ENCODE measurements at regions not wholly inside any gene's neighbourhood (a gene's known extent, or its start where the extent isn't known, plus 50 kb on each side); places are given as distances from the start of the nearest gene placed in this dataset.

DNA sequence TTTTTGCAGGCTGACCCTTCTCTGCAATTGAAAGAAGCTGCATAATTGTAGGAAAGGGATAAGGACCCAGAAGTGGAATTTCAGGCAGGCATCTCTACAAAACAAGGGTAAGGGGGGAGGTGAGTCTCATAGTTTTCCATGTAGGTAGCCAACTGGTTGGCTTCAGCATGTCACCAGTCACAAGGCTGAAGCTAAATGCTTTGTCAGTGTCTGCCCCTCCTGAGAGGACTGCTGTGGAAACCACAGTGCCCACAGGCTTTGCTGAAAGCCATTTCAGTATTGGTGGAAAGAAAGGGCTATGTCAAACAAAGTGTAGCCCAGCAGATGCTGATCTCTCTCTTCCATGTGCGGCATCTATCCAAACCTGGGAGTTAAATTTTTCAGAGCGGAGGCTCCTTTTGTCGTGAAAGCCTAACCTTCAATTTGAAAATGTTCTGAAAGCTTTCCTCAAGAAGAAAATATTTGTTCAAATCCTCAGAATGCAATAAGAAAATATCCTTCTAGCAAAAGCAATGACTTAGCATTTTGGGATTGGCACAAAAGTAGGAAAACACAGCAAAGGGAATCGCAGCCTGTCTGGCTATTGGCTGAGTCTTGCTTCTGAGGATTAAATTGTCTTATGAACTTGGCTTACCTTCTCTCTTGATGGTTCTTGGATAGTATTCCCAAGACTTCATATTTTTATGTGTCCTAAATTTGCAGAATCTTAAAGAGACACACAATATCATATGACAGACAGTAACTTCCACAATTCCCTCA lies 591.7 kb downstream of the PLPP3 start:
- H3K9me3 ChIP-seq (ENCODE audit: insufficient read depth in 2 of 2, low read depth in 1 of 2, low read length in 1 of 2) = no peaks in the 10 kb centered on the region
- no peaks in the 10 kb centered on the region for H3K36me3 ChIP-seq (ENCODE audit: control insufficient read depth in 2 of 4, insufficient read depth in 4 of 4, low read length in 3 of 4)
- H2AK5ac ChIP-seq (ENCODE audit: low read depth, low read length) = no peak overlapping the region
- ChIA-PET POLR2A (ENCODE audit: partially characterized antibody) (no interaction called here), CTCF (ENCODE audit: partially characterized antibody) (interaction anchor here (0.6 kb wide), 1 partner anchor 504 kb away, joined by 3 read pairs; no protein-coding TSS in a partner anchor)
- H3K27me3 ChIP-seq (replicated peaks in 1 of 4; ENCODE audit: control insufficient read depth in 3 of 4, extremely low read depth in 1 of 4, insufficient read depth in 3 of 4, low read length in 3 of 4) = no peaks in the 10 kb centered on the region; a peak in 1 of 7 replicates
- H3K23me2 ChIP-seq (ENCODE audit: low read depth, low read length) = no peaks in the 10 kb centered on the region
- H3K23ac ChIP-seq (ENCODE audit: insufficient read length) = no peak overlapping the region
- H4K8ac ChIP-seq (ENCODE audit: extremely low read depth, insufficient read depth, low read length) = no peak overlapping the region
- no peak overlapping the region for H3K27ac ChIP-seq (ENCODE audit: low read depth, low read length)
- no peak overlapping the region for H2BK12ac ChIP-seq (ENCODE audit: low read depth, low read length)
- H2BK120ac ChIP-seq (replicated peaks; ENCODE audit: low read depth, low read length) = no peak overlapping the region
- no peak overlapping the region for H3K56ac ChIP-seq (replicated peaks; ENCODE audit: insufficient read length, low read depth, low read length)
- peak overlapping the region; percentile 66; the same call in 1 of the 2 replicates for H2AFZ ChIP-seq (ENCODE audit: low read length)
- H3K4me1 ChIP-seq (replicated peaks in 1 of 4; ENCODE audit: control insufficient read depth in 3 of 4, insufficient read depth in 4 of 4, low read length in 3 of 4) = peaks cover 0 to 3% (median 0%) of the 10 kb centered on the region in 4 experiments; a peak in 1 of 7 replicates
- H3K4me2 ChIP-seq (ENCODE audit: insufficient read depth in 1 of 2, low read depth in 2 of 2, low read length in 2 of 2) = 0 out of 4 replicates have a peak overlapping the region, but pooled peaks of 1 of the 2 experiments have one; percentile 6
- H4K20me1 ChIP-seq (replicated peaks in 1 of 2; ENCODE audit: control insufficient read depth in 1 of 2, insufficient read depth in 2 of 2, low read length in 2 of 2) = no peaks in the 10 kb centered on the region
- H3K14ac ChIP-seq (ENCODE audit: insufficient read length) = no peak overlapping the region
- FAIRE-seq = peak; percentile 7
- no peak overlapping the region for H3K9ac ChIP-seq (replicated peaks in 1 of 4; ENCODE audit: extremely low read depth in 1 of 4, low read depth in 3 of 4, low read length in 3 of 4)
- H3K18ac ChIP-seq (ENCODE audit: extremely low read depth, low read length) = no peak overlapping the region
- H2BK5ac ChIP-seq (ENCODE audit: low read depth, low read length) = no peak overlapping the region
- H3K4ac ChIP-seq (replicated peaks; ENCODE audit: insufficient read length, low read depth, low read length) = no peak overlapping the region
- no peak overlapping the region for H2BK20ac ChIP-seq (ENCODE audit: low read length)
- H2BK15ac ChIP-seq (ENCODE audit: low read length) = no peak overlapping the region
- DNase-seq (ENCODE audit: low read depth in 1 of 2, low spot score in 2 of 2) = peak in 1 of 2 experiments; percentile 5
- WGBS, 2 experiments (ENCODE audit: extremely low coverage in 1 of 2, insufficient coverage in 1 of 2, insufficient read length in 1 of 2, insufficient replicate concordance in 2 of 2, low coverage in 1 of 2, low lambda C conversion rate in 2 of 2, missing lambda C conversion rate in 1 of 2) = 94% methylated on average over 4 of the region's 4 CpGs; no CpG with 5 or more reads in 1 of the 2 experiments
- no peaks in the 10 kb centered on the region for H3K79me2 ChIP-seq (ENCODE audit: control insufficient read depth in 1 of 2, insufficient read depth in 2 of 2, low read length in 2 of 2)
- no peak for TF ChIP-seq KDM1A (IDR thresholded peaks at IDR 0.05; ENCODE audit: borderline replicate concordance, low read length)
- no peak for TF ChIP-seq CREB1 (IDR thresholded peaks at IDR 0.05)
- TF ChIP-seq HDAC2 (IDR thresholded peaks at IDR 0.05; ENCODE audit: borderline replicate concordance in 1 of 2, low read depth in 2 of 2, low read length in 2 of 2) = no peak
- TF ChIP-seq, protein P1, sequence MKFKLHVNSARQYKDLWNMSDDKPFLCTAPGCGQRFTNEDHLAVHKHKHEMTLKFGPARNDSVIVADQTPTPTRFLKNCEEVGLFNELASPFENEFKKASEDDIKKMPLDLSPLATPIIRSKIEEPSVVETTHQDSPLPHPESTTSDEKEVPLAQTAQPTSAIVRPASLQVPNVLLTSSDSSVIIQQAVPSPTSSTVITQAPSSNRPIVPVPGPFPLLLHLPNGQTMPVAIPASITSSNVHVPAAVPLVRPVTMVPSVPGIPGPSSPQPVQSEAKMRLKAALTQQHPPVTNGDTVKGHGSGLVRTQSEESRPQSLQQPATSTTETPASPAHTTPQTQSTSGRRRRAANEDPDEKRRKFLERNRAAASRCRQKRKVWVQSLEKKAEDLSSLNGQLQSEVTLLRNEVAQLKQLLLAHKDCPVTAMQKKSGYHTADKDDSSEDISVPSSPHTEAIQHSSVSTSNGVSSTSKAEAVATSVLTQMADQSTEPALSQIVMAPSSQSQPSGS (IDR thresholded peaks at IDR 0.05; ENCODE audit: low read length) = no peak
- TF ChIP-seq POLR2A (IDR thresholded peaks at IDR 0.05; ENCODE audit: control extremely low read depth in 1 of 2, low read depth in 2 of 2, low read length in 2 of 2) = no peak
- no peak for TF ChIP-seq BCL11A (IDR thresholded peaks at IDR 0.05; ENCODE audit: low read depth in 2 of 2, low read length in 2 of 2)
- no peak for TF ChIP-seq RNF2 (IDR thresholded peaks at IDR 0.05; ENCODE audit: borderline replicate concordance, low read depth, low read length, missing control alignments, poor library complexity, severe bottlenecking)
- no peak for TF ChIP-seq JUND (IDR thresholded peaks at IDR 0.05; ENCODE audit: low read length)
- no peak for TF ChIP-seq RXRA (IDR thresholded peaks at IDR 0.05; ENCODE audit: insufficient read depth, low read depth, low read length)
- TF ChIP-seq FOSL1 (IDR thresholded peaks at IDR 0.05; ENCODE audit: insufficient read depth, low read depth, low read length) = no peak
- H3K79me1 ChIP-seq (ENCODE audit: low read depth, low read length) = no peaks in the 10 kb centered on the region
- H4K5ac ChIP-seq (ENCODE audit: insufficient read length, low read depth, low read length) = no peak overlapping the region
- no peak overlapping the region for H4K91ac ChIP-seq (replicated peaks; ENCODE audit: insufficient read length, low read length)
- no peak overlapping the region for H3K4me3 ChIP-seq (ENCODE audit: extremely low read depth in 1 of 4, insufficient read depth in 2 of 4, low read depth in 3 of 4, low read length in 4 of 4)
